ENCODE measurements at regions not wholly inside any gene's neighbourhood (a gene's known extent, or its start where the extent isn't known, plus 50 kb on each side); places are given as distances from the start of the nearest gene placed in this dataset.
"Not testable (repeated sequence)": the region's sequence is repeated elsewhere in the genome, so short reads cannot be mapped to it uniquely, and the experiment has no call there.

DNA sequence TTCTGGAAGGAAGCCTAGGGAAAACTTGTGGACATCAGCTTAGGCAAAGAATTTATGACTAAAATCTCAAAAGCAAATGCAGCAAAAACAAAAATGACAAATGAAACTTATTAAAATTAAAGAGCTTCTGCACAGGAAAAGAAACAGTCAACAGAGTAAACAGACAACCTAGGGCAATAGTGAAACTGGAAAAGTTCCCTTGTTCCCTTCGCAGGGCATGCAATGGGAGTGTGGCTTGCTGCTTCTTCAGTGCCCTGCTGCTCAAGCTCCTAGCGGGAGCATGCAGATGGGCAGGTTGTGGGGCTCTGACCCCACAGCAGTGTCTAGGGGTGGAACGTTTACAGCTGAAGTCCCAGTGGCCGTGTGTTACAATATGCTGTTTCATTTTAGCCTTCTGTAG lies 1797.4 kb downstream of the NCAM2 start:
- DNase-seq = no peak

DNA sequence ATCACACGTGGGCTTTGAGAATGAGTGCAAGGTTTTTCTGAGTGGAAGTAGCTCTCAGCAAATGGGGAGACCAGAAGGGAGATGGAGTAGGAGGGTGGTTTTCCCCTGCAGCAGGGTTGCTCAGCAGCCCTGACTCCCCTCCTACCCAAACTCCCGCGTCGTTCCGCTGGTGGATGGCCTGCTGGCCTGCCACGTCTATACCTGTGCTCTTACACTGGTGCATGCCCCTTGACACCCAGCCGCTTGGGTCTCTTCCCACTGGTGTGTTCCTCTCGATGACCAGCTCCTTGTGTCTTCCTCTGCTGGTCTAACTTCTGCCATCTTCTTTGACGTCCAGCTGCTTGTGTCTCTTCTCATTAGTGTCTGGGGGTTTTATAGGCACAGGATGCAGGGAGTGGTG lies 1797.9 kb downstream of the NCAM2 start:
- no peak for DNase-seq

DNA sequence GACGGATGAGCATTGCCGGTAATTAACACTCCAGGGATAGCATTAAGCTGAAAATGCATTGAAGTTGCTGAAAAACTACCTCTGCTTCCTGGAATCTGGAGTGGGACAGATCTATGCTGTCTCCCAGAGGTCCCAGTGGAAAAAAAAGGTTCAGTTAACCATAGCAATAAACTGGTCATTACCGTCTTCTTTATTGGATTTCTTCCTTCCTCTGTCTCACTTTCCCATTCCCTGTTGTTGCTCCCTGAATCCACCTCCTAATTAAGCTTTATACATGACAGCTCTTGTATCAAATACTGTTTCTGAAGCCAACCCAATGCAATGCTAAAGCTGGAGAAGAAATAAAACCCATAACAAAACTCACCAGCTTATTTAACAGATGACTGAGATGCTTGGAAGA lies 1805.9 kb downstream of the NCAM2 start:
- DNase-seq = no peak

DNA sequence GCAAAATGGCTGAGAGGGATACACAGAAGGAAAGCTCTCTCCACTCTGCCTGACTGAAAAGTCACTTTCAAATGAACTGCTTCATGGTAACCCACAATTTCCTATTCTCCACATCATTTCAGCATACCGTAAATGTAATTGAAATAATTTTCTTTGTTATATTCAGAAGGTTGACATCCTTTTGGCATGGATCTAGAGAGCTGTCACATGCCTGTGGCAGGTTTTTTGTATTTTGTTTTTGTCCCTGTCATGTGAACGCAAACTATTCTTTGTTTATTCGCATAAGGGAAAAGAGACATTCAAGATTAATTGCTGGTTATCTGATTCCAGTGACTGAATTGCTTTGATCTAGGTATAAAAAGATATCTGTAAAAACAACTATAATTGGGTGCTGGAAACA lies 1808.1 kb downstream of the NCAM2 start:
- no peak for DNase-seq

DNA sequence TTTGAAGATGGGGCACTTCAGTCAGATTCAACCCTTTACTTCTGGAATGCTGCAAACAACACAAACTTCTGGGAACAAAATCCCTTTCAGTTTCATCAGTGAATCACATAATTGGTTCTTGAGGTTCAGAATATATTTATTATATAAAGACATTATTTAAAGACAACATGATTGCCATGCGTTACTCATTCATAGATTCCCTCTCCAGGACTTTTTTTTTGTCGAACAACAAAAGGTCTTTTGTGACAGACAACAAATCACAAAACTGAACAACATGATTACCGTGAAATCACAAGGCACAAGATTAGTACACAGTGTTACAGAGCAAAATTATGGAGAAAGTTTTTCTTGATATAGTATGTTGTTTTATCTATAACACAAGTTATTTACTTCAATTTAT lies 1815.0 kb downstream of the NCAM2 start:
- DNase-seq = no peak

DNA sequence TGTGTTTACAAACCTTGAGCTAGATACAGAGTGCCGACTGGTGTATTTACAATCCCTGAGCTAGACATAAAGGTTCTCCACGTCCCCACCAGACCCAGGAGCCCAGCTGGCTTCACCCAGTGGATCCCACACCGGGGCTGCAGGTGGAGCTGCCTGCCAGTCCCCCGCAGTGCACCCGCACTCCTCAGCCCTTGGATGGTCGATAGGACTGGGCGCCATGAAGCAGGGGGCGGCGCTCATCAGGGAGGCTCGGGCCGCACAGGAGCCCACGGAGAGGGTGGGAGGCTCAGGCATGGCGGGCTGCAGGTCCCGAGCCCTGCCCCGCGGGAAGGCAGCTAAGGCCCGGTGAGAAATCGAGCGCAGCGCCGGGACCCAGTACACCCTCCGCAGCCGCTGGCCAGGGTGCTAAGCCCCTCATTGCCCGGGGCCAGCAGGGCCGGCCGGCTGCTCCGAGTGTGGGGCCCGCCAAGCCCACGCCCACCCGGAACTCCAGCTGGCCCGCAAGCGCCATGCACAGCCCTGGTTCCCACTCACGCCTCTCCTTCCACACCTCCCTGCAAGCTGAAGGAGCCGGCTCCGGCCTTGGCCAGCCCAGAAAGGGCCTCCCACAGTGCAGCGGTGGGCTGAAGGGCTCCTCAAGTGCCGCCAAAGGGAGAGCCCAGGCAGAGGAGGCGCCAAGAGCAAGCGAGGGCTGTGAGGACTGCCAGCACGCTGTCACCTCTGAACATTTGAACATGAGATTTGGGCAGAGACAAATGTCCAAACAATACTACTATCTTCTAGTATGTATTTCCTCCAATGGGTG lies 1820.7 kb downstream of the NCAM2 start:
- DNase-seq = not testable (repeated sequence)

DNA sequence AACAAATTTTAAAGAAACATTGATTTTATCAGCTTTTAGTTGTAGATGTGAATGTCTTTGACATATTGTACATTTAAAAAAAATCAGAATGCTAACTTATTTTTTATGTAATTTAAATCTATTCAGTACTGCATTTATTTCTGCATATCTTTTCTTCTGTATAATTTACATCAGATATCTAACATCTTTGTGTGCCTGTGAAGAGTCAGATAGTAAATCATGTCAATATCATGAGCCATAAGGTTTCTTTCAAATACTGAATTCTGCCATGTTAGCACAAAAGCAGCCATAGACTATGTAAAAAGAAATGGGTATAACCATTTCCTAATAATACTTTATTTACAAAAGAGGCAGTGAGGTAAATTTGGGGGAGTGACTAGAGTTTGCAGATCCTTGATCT lies 1829.2 kb downstream of the NCAM2 start:
- DNase-seq = no peak

DNA sequence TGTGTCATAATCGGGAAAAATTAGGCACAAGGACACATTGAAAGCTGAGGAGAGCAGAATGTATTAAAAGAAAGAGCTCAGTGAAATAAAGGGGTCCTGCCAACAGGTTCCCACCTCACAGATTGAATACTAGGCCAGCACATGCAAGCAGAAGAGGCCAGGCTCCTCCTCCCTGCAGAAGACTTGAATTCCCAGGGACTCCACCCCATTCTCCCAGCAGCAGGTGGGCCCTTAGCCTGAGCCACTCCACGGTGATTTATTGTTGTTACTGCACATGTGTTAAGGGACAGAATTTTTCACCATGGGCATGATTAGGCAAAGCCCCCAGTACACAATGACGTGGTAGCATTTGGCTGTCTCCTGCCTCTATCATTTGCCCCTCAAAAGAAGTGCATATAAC lies 1844.7 kb downstream of the NCAM2 start:
- DNase-seq = no peak

DNA sequence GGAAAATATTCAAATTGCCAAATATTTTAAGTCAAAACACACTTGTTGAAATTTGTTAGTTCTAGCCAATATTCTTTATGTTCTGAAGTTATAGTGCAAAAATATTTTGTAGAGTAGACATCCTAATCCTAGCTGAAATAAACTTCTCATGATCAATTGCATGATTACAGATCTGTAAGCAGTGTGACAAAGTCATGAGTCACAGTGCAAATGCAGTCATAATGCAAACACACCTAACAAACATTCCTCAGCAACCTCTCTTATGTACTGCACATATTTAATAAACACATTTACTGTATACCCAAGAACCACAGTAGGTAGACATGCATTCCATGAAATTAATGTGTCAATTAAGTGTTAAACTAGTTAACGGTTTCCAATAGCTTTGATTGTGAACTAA lies 1857.4 kb downstream of the NCAM2 start:
- DNase-seq = peak; percentile 27

DNA sequence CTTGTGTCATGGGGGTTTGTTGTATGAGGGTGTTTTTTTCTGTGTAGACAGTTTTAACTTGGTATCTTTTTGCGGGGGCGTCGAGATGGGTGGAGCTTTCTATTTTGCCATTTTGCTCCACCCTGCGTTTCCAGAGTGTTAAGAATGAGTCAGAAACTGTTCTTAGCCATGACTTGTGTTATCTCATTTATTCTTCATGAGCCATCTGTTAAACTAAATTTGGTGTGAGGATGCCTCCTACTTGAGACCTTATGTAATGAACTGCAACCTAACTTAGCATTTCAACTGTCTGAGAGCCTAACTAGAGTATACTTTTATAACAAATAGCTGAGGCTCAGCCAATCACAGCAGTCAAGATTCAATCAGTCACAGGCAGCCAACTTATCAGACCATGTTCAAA lies 1873.5 kb downstream of the NCAM2 start:
- DNase-seq = no peak

DNA sequence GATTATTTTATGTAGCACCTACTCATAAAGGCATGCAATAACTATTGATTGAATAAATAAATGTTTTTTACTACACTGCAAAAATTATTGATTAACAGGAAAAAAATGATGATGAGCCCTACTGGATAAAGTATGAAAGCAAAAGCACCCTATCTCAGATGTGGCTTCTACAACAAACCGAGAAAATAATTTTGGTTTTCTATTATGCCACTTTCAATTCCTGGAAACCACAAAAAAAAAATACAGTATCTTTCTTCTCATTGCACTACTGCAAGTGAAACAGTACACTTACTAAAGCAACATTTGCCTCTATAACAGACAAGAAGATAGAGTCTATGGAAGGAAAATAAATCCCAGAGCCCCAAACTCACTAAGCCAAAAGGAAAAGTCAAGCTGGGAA lies 1882.4 kb downstream of the NCAM2 start:
- DNase-seq = no peak

DNA sequence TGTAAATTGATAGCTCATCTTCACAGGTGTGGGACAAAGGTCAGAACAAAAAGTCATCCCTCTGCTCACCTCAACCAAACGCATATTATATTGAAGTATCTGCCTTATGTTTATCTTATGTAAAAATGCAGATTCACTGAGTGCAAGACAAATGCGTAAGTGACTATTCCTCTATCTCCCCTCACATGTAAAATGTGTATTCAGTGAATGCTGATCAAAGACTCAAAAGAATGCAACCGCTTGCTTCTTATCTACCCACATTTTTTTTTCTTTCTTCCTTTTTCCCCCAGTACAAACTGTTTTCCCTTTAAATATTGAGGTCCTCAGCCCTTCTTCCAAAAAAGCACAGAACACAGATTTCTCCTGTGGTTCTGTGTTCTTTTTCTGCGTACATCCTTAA lies 1882.9 kb downstream of the NCAM2 start:
- no peak for DNase-seq

DNA sequence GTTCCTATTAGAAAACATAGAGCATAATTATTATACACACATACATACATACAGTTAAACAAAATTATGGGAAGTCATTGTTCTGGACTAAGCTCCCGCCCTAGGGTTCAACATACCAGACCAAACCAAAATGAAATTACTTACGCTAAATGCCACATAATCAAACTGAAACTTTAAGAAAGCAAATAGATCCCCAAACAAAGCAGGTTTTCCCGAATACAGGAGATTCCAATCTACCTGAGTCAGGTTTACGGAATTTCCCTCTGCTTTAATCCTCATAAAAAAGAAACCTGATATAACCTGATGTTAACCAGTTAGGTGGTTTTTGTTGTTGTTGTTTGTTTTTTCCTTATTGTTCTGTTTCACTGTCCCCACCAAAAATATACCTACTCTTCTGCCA lies 1886.9 kb downstream of the NCAM2 start:
- no peak for DNase-seq

DNA sequence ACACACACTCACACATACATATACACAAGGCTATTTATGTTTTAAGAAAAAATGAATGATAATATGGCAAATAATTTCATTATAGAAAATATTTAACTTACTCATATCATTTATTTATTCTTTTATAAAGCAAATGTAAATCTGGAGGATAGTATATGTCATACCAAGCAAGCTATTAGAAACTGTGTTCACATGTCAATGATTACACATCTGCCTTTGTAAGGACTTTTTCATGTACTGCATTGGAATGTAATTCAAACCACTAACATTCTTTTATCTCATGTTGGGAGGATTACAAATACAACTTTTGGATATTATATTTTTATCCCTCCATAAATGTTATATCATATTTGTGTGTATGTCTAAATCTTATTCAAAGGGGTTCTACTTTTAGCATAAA lies 1887.4 kb downstream of the NCAM2 start:
- no peak for DNase-seq

DNA sequence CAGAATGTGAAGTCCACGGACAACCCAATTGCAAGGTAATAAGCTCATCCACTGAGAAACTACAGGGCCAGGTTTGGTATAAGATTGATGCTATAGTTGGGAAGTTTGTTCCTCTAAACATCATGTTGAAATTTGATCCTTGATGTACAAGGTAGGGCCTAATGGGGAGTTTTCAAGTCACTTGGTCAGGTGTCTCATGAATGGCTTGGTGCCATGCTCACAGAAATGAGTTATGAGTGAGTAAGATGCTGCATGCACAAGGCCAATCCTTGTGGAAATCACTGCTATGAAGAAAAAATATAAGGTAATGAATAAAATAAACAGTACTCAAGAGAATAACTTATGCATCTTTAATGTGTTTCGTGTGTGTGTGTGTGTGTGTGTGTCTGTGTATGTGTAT lies 1891.2 kb downstream of the NCAM2 start:
- DNase-seq = no peak

DNA sequence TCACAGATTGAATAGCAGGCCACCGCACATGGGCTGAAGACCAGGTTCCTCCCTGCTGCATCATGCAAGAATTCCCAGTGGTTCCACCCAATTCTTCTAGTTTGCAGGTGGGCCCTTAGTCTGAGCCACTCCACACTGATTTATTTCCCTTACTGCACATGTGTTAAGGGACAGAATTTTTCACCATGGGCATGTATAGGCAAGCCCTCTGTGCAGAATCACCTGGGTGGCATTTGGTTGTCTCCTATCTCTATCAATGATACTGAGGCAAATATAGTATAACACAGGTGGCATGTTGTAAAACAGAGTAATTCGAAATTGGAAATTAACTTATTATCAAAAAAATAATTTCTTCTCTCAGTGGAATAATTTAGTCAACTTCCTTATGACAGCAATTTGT lies 1892.4 kb downstream of the NCAM2 start:
- DNase-seq = no peak

DNA sequence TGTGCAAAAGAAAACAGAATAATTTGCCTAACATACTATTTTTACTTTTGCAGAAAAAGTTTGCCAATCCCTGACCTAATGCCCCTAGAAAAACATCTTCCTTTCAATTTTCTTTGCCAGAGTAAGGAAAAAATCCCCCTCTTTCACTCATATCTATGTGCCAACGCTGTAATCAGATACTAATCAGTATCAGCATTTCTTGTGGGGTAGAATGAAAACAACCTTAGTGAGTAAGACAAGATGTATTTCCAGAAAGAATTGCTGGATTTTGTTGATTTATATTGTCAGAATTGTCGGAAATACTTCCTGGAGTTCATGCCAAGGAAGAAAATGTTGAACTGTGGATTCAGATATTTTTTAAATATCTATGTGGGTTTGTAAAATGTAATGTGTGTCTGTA lies 1893.8 kb downstream of the NCAM2 start:
- no peak for DNase-seq

DNA sequence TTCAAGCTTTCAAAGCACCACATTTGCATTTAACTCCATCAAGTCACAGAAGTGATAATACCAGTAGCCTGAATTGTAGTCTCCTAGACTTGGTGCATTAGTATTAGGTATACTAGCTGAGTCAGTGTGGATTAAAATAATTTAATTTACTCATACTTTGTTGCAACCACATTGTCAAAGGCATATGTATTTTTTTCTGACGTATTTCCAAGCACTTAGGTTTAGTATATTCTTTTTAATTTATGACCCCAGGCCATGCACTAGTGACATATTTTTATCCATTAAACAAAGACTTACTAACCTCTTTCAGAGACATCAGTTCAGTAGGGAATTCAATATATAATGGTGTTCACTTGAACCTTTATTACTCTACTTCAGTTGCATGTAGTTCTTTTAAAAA lies 1894.5 kb downstream of the NCAM2 start:
- no peak for DNase-seq

DNA sequence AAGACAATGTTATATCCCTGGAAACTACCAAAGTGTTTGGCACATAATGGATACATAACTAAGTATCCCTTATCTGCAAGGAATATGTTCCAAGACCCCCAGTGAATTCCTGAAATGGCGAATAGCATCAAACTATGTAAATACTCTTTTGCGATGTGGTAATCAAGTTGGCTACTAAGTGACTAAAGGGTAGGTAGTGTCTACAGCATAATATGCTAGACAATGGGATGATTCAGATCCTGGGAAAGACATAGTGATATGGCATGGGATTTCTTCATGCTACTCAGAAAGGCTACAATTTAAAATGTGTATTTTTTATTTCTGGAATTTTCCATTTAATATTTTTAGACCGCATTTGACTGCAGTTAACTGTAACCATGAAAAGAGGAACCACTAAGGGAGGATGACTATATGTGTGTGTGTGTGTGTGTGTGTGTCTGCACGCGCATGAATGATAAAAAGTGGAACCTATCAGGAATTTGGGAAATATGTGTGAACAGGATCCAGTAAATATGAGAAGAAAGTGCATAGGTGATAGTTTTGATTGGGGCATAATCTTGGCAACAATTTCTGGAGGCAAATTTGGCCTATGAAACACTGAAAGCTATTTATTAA lies 1899.9 kb downstream of the NCAM2 start:
- DNase-seq = no peak

DNA sequence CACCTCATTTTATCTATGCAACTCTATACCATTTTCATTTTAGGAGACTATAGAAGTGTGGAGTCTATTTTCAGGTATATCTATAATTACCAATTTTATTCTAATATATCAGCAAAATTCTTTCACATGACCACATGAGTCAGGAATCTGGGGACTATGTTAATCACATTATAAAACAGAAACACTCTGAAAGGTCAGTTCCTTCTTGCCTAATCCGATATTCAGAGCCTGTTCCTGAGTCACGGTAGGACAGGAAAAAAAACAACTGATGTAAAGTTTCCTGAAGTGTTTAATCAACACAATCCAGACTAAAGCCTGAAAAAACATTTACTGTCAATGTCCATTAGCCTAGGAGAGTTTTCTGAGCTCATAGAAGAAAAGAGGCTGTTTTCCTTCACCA lies 1902.3 kb downstream of the NCAM2 start:
- peak; percentile 5 for DNase-seq

DNA sequence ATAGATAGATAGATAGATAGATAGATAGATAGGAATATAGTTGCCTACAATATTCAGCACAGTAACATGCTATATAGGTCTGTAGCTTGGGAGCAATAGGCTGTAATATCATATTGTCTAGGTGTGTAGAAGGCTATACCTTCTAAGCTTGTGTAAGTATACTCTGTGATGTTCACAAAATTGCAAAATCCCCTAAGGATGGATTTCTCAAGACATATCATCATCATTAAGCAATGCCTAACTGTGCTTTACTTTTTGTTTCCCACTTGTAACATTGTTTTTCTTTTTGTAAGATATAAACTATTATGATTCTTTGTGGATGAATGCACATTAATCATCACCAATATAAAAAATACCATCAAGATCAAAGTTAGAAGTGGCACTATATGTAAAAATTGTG lies 1905.6 kb downstream of the NCAM2 start:
- DNase-seq = no peak

DNA sequence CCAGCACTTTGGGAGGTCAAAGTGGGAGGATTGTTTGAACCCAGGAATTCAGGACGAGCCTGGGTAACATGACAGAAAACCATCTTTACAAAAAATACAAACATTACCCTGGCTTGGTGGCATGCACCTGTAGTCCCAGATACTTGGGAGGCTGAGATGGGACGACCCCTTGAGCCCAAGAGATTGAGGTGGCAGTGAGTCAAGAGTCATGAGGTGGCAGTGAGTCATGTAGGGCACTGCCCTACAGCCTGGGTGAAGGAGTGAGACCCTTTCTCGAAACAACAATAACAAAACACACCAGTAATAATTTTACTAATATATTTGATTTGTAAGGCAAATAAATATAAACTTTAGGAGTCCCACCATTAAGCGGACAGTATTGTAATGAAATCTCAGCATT lies 1906.2 kb downstream of the NCAM2 start:
- no peak for DNase-seq

DNA sequence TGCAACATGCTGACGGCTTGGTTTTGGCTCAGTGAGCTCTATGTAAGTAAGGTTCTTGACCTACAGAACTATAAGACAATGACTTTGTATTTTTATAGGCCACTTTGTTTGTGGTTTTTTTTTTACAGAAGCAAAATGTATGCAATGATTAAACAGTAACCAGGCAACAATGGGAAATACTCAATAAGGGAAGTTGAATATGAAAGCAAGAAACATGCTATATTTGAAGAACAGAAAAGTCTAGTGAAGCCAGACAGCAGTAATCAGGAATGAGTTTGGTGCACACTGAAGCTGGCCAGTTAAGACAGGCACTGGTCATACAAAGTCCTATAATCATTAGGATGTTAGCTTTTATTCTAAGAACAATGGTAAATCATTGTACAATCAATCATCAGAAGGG lies 1926.8 kb downstream of the NCAM2 start:
- no peak for DNase-seq

DNA sequence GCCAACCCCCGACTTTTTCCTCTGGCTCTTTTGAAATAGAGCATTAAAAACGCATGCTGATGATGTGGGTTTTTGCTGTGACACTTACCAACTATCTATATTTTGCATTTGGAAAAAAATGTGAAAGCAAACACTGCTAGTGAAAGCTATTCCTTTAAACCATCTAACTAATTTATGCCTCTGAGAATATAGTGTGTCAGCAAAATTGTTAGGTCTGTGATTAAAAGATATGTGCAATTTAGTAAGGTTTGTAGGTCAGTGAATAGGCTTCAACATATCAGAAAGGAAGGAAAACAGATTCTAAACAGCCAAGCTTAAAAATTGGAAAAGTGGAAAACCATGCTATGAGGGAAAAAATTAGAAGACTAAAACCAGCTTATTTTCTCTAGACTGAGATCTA lies 1929.3 kb downstream of the NCAM2 start:
- DNase-seq = no peak

Measured in DMS53 (cell line).